Chondrocyte (in vitro differentiated cells): ENCODE measurements at regions not wholly inside any gene's neighbourhood (a gene's known extent, or its start where the extent isn't known, plus 50 kb on each side); places are given as distances from the start of the nearest gene placed in this dataset.

ENCODE experiments used
- DNase-seq: peaks from one replicate; pipeline ENCODE4 v3.0.0; 2021; ENCODE audit warnings: mixed read lengths, low spot score
- H3K27ac Mint-ChIP-seq: one replicate; pipeline ENCODE4 v1.8.0; 2021; ENCODE audit warnings: mild to moderate bottlenecking, moderate library complexity, mixed read lengths; ENCODE audit not compliant: unreplicated experiment
- H3K27me3 Mint-ChIP-seq: 2 replicates; pipeline ENCODE4 v1.8.0; 2021; ENCODE audit warnings: low read depth, mixed read lengths
- H3K36me3 Mint-ChIP-seq: 2 replicates; pipeline ENCODE4 v1.8.0; 2021; ENCODE audit warnings: low read depth, mixed read lengths
- H3K4me1 Mint-ChIP-seq: 2 replicates; pipeline ENCODE4 v1.8.0; 2021; ENCODE audit warnings: low read depth, mild to moderate bottlenecking, mixed read lengths
- H3K4me3 Mint-ChIP-seq: one replicate; pipeline ENCODE4 v1.8.0; 2021; ENCODE audit warnings: mild to moderate bottlenecking, moderate library complexity, mixed read lengths; ENCODE audit not compliant: unreplicated experiment
- H3K9me3 Mint-ChIP-seq: 2 replicates; pipeline ENCODE4 v1.8.0; 2021; ENCODE audit warnings: low read depth, mixed read lengths
- CTCF ChIP-seq: fragments of 200-600 bp; sonication (generic); IDR thresholded peaks from 2 replicates; pipeline ENCODE4 v1.5.0; 2021; ENCODE audit warnings: antibody characterized with exemption, mild to moderate bottlenecking, moderate library complexity

- peaks cover 90% of the 10 kb centered on the region for H3K4me1 Mint-ChIP-seq
- TF ChIP-seq CTCF: no peak
- H3K9me3 Mint-ChIP-seq: peaks cover 8% of the 10 kb centered on the region
- peak overlapping the region; percentile 79 for H3K27ac Mint-ChIP-seq
- no peak overlapping the region for H3K4me3 Mint-ChIP-seq
- no peak for DNase-seq
- no peaks in the 10 kb centered on the region for H3K27me3 Mint-ChIP-seq
- H3K36me3 Mint-ChIP-seq: peaks cover 3% of the 10 kb centered on the region
Observed at GRCh38 chr5:111932199-111932598, 175.2 kb upstream of the NREP start.

- H3K9me3 Mint-ChIP-seq: peaks cover 8% of the 10 kb centered on the region
- H3K36me3 Mint-ChIP-seq: peaks cover 3% of the 10 kb centered on the region
- TF ChIP-seq CTCF: no peak
- no peak for DNase-seq
- no peak overlapping the region for H3K4me3 Mint-ChIP-seq
- peak overlapping the region; percentile 79 for H3K27ac Mint-ChIP-seq
- no peaks in the 10 kb centered on the region for H3K27me3 Mint-ChIP-seq
- H3K4me1 Mint-ChIP-seq: peaks cover 89% of the 10 kb centered on the region
Observed at GRCh38 chr5:111931655-111932054, 174.7 kb upstream of the NREP start.

GRCh38 chr5:111930905-111931461, 174.0 kb upstream of the NREP start:
- H3K27me3 Mint-ChIP-seq: no peaks in the 10 kb centered on the region
- H3K4me3 Mint-ChIP-seq: no peak overlapping the region
- TF ChIP-seq CTCF: no peak
- H3K4me1 Mint-ChIP-seq: peaks cover 82% of the 10 kb centered on the region
- peaks cover 1% of the 10 kb centered on the region for H3K36me3 Mint-ChIP-seq
- no peak for DNase-seq
- peaks cover 5% of the 10 kb centered on the region for H3K9me3 Mint-ChIP-seq
- peak overlapping the region; percentile 70 for H3K27ac Mint-ChIP-seq

- TF ChIP-seq CTCF: no peak
- no peak overlapping the region for H3K4me3 Mint-ChIP-seq
- DNase-seq: no peak
- peaks cover 78% of the 10 kb centered on the region for H3K4me1 Mint-ChIP-seq
- H3K36me3 Mint-ChIP-seq: peaks cover 1% of the 10 kb centered on the region
- peak overlapping the region; percentile 88 for H3K27ac Mint-ChIP-seq
- peaks cover 4% of the 10 kb centered on the region for H3K9me3 Mint-ChIP-seq
- H3K27me3 Mint-ChIP-seq: no peaks in the 10 kb centered on the region
Observed at GRCh38 chr5:111930449-111930848, 173.5 kb upstream of the NREP start.

- DNase-seq: no peak
Observed at GRCh38 chr5:111929867-111930266, 172.9 kb upstream of the NREP start.

More at GRCh38 chr5:111929867-111930266, 172.9 kb upstream of the NREP start:
- no peaks in the 10 kb centered on the region for H3K27me3 Mint-ChIP-seq
- no peaks in the 10 kb centered on the region for H3K36me3 Mint-ChIP-seq
- no peak overlapping the region for H3K4me3 Mint-ChIP-seq
- peaks cover 74% of the 10 kb centered on the region for H3K4me1 Mint-ChIP-seq
- H3K9me3 Mint-ChIP-seq: peaks cover 4% of the 10 kb centered on the region
- TF ChIP-seq CTCF: no peak
- H3K27ac Mint-ChIP-seq: peak overlapping the region; percentile 88
